ENCODE measurements at regions not wholly inside any gene's neighbourhood (a gene's known extent, or its start where the extent isn't known, plus 50 kb on each side); places are given as distances from the start of the nearest gene placed in this dataset.

DNA sequence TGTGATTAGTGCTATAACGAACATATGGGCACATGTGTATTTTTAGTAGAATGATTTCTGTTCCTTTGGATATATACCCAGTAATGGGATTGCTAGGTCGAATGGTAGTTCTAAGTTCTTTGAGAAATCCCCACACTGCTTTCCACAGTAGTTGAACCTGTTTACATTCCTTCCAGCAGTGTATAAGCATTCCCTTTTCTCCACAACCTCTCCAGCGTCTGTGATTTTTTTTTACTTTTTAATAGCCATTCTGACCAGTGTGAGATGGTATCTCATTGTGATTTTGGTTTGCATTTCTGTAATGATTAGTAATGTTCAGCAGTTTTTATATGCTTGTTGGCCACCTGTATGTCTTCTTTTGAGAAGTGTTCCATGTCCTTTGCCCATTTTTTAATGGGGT lies 81.8 kb upstream of the SLC44A3 start:
- no peaks in the 10 kb centered on the region for H3K9me2 ChIP-seq (replicated peaks; ENCODE audit: low read depth, low read length)
- H3K79me2 ChIP-seq (ENCODE audit: insufficient read depth, low read length) = no peaks in the 10 kb centered on the region
- no peaks in the 10 kb centered on the region for H3F3A ChIP-seq (ENCODE audit: low read depth)
- no peaks in the 10 kb centered on the region for H3K9me3 ChIP-seq (ENCODE audit: insufficient read depth, low read depth, low read length)
- no peak overlapping the region for H2AFZ ChIP-seq (ENCODE audit: low read length)
- H3K4me1 ChIP-seq (ENCODE audit: insufficient read depth, low read length, poor library complexity, severe bottlenecking) = peaks cover 51% of the 10 kb centered on the region
- TF ChIP-seq, protein P1, sequence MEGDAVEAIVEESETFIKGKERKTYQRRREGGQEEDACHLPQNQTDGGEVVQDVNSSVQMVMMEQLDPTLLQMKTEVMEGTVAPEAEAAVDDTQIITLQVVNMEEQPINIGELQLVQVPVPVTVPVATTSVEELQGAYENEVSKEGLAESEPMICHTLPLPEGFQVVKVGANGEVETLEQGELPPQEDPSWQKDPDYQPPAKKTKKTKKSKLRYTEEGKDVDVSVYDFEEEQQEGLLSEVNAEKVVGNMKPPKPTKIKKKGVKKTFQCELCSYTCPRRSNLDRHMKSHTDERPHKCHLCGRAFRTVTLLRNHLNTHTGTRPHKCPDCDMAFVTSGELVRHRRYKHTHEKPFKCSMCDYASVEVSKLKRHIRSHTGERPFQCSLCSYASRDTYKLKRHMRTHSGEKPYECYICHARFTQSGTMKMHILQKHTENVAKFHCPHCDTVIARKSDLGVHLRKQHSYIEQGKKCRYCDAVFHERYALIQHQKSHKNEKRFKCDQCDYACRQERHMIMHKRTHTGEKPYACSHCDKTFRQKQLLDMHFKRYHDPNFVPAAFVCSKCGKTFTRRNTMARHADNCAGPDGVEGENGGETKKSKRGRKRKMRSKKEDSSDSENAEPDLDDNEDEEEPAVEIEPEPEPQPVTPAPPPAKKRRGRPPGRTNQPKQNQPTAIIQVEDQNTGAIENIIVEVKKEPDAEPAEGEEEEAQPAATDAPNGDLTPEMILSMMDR (conservative IDR thresholded peaks at IDR 0.05; ENCODE audit: low read length) = no peak
- TF ChIP-seq EZH2phosphoT487 (IDR thresholded peaks at IDR 0.05; ENCODE audit: borderline replicate concordance) = no peak
- H3K4me2 ChIP-seq (ENCODE audit: low read depth, low read length, poor library complexity, severe bottlenecking) = no peak overlapping the region
- no peaks in the 10 kb centered on the region for H3K27me3 ChIP-seq (ENCODE audit: insufficient read depth, low read length, poor library complexity, severe bottlenecking)
- H3K9ac ChIP-seq (ENCODE audit: low read depth, low read length, poor library complexity, severe bottlenecking) = no peak overlapping the region
- no peaks in the 10 kb centered on the region for H3K36me3 ChIP-seq (ENCODE audit: insufficient read depth, low read length)
- no peak overlapping the region for H3K4me3 ChIP-seq (ENCODE audit: low read length, poor library complexity, severe bottlenecking)
- no peaks in the 10 kb centered on the region for H4K20me1 ChIP-seq (ENCODE audit: insufficient read depth, low read length, poor library complexity, severe bottlenecking)

DNA sequence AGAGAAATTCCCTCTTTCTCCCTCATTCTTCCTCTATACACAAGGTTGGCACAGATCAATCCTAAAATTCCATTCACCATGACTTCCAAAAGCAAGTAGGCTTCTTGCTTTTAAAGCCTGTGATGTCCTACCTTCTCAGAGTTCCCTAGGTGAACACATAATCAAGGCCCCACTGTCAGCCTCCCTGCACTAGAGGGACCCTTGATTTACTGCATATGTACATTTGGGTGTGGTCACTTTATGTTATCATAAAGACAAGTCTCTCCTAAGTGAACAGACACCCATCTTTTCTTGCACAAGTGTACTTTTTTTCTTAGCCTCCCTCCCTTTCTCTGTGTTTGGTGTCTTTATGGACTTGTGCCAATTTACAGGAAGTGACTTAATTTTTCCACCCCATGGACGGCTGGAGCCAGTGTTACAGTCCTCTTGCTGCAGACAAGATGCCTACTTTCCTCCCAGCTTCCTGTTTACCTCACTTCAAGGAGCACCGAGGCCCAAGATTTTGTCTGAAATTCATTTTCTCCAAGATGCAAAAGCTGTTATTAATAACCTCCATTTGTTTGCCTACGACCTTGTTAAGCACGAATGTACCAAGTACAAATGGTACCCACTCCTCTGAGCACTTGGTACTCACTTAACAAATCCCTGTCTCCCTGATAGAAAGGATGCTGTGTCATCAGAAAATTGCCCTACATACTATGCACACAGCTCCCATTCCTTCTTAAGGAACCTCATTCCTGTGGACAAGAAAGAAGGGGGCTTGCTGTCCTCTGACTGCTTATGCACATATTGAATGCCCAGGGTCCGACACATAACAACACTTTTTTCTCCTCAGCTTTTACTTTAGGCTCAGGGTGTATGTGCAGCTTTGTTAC lies 82.8 kb upstream of the SLC44A3 start:
- no peaks in the 10 kb centered on the region for H3K36me3 ChIP-seq (ENCODE audit: insufficient read depth, low read length)
- H3K9me2 ChIP-seq (replicated peaks; ENCODE audit: low read depth, low read length) = no peaks in the 10 kb centered on the region
- H3K4me2 ChIP-seq (ENCODE audit: low read depth, low read length, poor library complexity, severe bottlenecking) = peak overlapping the region; percentile 7
- H3K4me3 ChIP-seq (ENCODE audit: low read length, poor library complexity, severe bottlenecking) = no peak overlapping the region
- no peak overlapping the region for H3K9ac ChIP-seq (ENCODE audit: low read depth, low read length, poor library complexity, severe bottlenecking)
- H3K4me1 ChIP-seq (ENCODE audit: insufficient read depth, low read length, poor library complexity, severe bottlenecking) = peaks cover 41% of the 10 kb centered on the region
- H3K27me3 ChIP-seq (ENCODE audit: insufficient read depth, low read length, poor library complexity, severe bottlenecking) = no peaks in the 10 kb centered on the region
- H3K79me2 ChIP-seq (ENCODE audit: insufficient read depth, low read length) = no peaks in the 10 kb centered on the region
- H4K20me1 ChIP-seq (ENCODE audit: insufficient read depth, low read length, poor library complexity, severe bottlenecking) = no peaks in the 10 kb centered on the region
- H2AFZ ChIP-seq (ENCODE audit: low read length) = no peak overlapping the region
- no peaks in the 10 kb centered on the region for H3F3A ChIP-seq (ENCODE audit: low read depth)
- no peak for TF ChIP-seq EZH2phosphoT487 (IDR thresholded peaks at IDR 0.05; ENCODE audit: borderline replicate concordance)
- TF ChIP-seq, protein P1 (conservative IDR thresholded peaks at IDR 0.05; ENCODE audit: low read length) = no peak
- no peaks in the 10 kb centered on the region for H3K9me3 ChIP-seq (ENCODE audit: insufficient read depth, low read depth, low read length)

DNA sequence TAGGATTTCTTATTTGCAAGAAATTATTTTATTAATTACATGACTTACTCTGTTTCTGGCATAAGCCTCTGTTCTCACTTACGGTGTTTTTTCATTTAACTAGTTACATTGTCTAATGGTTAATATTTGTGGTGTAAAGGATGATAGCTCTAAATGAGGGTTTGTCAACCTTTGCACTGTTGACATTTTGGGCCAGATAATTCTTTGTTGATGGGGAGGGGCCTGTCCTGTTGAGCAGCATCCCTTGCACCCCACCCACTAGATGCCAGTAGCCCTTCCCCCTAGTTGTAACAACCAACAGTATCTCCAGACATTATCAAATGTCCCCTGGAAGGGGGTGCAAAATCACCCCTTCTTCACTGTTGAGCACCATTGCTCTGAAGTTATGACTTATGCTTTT lies 83.6 kb upstream of the SLC44A3 start:
- Histone ChIP-seq H3K4me3 (ENCODE audit: low read length, poor library complexity, severe bottlenecking) (no peak overlapping the region), H3K36me3 (ENCODE audit: insufficient read depth, low read length) (no peaks in the 10 kb centered on the region), H3K4me2 (ENCODE audit: low read depth, low read length, poor library complexity, severe bottlenecking) (no peak overlapping the region), H3K27me3 (ENCODE audit: insufficient read depth, low read length, poor library complexity, severe bottlenecking) (no peaks in the 10 kb centered on the region), H4K20me1 (ENCODE audit: insufficient read depth, low read length, poor library complexity, severe bottlenecking) (no peaks in the 10 kb centered on the region), H3K9me3 (ENCODE audit: insufficient read depth, low read depth, low read length) (no peaks in the 10 kb centered on the region), H2AFZ (ENCODE audit: low read length) (no peak overlapping the region), H3K9ac (ENCODE audit: low read depth, low read length, poor library complexity, severe bottlenecking) (no peak overlapping the region), H3K4me1 (ENCODE audit: insufficient read depth, low read length, poor library complexity, severe bottlenecking) (peaks cover 33% of the 10 kb centered on the region), H3K9me2 (replicated peaks; ENCODE audit: low read depth, low read length) (no peaks in the 10 kb centered on the region), H3F3A (ENCODE audit: low read depth) (no peaks in the 10 kb centered on the region), H3K79me2 (ENCODE audit: insufficient read depth, low read length) (no peaks in the 10 kb centered on the region)
- no peak for TF ChIP-seq EZH2phosphoT487 (IDR thresholded peaks at IDR 0.05; ENCODE audit: borderline replicate concordance)
- TF ChIP-seq, protein P1 (conservative IDR thresholded peaks at IDR 0.05; ENCODE audit: low read length) = no peak
